ENCODE measurements at regions not wholly inside any gene's neighbourhood (a gene's known extent, or its start where the extent isn't known, plus 50 kb on each side); places are given as distances from the start of the nearest gene placed in this dataset.

DNA sequence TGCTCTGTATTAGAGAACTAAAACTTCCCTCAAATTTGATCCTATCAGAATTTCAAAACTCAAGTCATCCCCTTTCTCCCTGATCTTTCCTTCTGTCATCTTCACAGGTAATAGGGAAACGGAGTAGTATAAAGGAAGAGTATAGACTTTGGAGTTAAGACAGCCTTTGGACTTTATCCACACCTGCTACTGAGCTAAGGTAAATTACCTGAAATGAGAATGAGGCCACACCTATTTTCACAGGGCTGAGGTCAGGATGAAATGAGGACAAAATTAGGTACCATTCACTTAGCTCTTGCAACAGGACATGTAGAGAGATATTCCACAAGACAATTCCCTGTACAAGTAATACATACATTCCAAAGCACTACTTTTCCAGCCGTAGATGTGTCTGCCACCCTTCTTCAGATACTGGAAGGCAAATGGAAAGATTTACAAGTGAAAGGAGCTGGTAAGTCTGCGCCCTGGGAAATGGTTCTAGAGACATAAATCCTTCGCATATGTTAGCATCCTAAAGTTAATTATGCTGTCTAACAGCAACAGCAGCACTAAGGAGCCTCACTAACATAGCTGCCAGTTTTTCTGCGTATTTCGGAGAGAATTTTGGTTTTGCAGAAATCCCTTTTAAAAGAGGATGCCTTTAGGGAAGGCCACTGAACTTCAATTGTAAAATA lies 461.8 kb downstream of the SHQ1 start:
- Histone ChIP-seq H3K9me2 (ENCODE audit: insufficient read depth) (no peaks in the 10 kb centered on the region), H3K79me2 (ENCODE audit: low read depth) (peaks cover 96% of the 10 kb centered on the region), H3K4me1 (replicated peaks; ENCODE audit: insufficient read depth) (no peaks in the 10 kb centered on the region), H3K27ac (no peak overlapping the region), H3K27me3 (ENCODE audit: insufficient read depth, low read depth) (no peaks in the 10 kb centered on the region), H3K4me3 (no peak overlapping the region), H2AFZ (no peak overlapping the region), H3K9me3 (ENCODE audit: insufficient read depth, low read depth) (no peaks in the 10 kb centered on the region), H3K36me3 (ENCODE audit: low read depth) (no peaks in the 10 kb centered on the region), H4K20me1 (ENCODE audit: insufficient read depth) (peaks cover 42% of the 10 kb centered on the region), H3F3A (ENCODE audit: insufficient read depth, low read depth) (no peaks in the 10 kb centered on the region), H3K4me2 (no peak overlapping the region)
- ChIA-PET POLR2A (ENCODE audit: unreplicated experiment) (no interaction called here), CTCF (no interaction called here)
- TF ChIP-seq, protein P1, sequence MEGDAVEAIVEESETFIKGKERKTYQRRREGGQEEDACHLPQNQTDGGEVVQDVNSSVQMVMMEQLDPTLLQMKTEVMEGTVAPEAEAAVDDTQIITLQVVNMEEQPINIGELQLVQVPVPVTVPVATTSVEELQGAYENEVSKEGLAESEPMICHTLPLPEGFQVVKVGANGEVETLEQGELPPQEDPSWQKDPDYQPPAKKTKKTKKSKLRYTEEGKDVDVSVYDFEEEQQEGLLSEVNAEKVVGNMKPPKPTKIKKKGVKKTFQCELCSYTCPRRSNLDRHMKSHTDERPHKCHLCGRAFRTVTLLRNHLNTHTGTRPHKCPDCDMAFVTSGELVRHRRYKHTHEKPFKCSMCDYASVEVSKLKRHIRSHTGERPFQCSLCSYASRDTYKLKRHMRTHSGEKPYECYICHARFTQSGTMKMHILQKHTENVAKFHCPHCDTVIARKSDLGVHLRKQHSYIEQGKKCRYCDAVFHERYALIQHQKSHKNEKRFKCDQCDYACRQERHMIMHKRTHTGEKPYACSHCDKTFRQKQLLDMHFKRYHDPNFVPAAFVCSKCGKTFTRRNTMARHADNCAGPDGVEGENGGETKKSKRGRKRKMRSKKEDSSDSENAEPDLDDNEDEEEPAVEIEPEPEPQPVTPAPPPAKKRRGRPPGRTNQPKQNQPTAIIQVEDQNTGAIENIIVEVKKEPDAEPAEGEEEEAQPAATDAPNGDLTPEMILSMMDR (conservative IDR thresholded peaks at IDR 0.05), result no peak
- TF ChIP-seq EZH2 (IDR thresholded peaks at IDR 0.05; ENCODE audit: low read depth), result no peak
- no TSS peak for BruUV-seq (replicated peaks)
- DNase-seq, result no peak
- intact Hi-C loops (cut with micrococcal nuclease; ENCODE audit: unreplicated experiment), result no loop called here

DNA sequence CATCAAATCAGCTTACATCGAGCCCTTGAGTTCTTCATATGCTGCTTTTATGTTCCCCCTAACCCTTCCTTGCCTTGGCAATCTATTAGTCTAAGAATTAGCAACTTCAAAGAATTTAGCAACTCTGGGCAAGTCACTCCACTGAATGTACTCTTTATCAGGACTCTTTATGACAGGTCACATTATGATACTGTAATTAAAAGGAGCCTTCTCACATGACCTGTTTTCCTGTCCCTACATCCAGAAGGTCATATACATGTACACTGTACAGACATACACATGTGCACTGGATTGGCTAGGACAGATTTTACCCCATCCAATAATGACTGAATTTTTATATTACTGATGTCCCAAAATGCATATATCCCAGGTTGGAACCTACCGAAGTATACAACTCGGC lies 463.1 kb downstream of the SHQ1 start:
- Histone ChIP-seq H3K79me2 (ENCODE audit: low read depth) (peaks cover 94% of the 10 kb centered on the region), H3K4me3 (no peak overlapping the region), H3K9me2 (ENCODE audit: insufficient read depth) (no peaks in the 10 kb centered on the region), H3F3A (ENCODE audit: insufficient read depth, low read depth) (no peaks in the 10 kb centered on the region), H3K4me1 (replicated peaks; ENCODE audit: insufficient read depth) (no peaks in the 10 kb centered on the region), H3K27me3 (ENCODE audit: insufficient read depth, low read depth) (no peaks in the 10 kb centered on the region), H3K9me3 (ENCODE audit: insufficient read depth, low read depth) (no peaks in the 10 kb centered on the region), H3K27ac (no peak overlapping the region), H3K36me3 (ENCODE audit: low read depth) (no peaks in the 10 kb centered on the region), H4K20me1 (ENCODE audit: insufficient read depth) (peaks cover 39% of the 10 kb centered on the region), H3K4me2 (no peak overlapping the region), H2AFZ (no peak overlapping the region)
- POLR2A ChIA-PET (ENCODE audit: unreplicated experiment), result no interaction called here
- DNase-seq, result no peak
- TF ChIP-seq, protein P1 (conservative IDR thresholded peaks at IDR 0.05), result no peak
- TF ChIP-seq EZH2 (IDR thresholded peaks at IDR 0.05; ENCODE audit: low read depth), result no peak
- BruUV-seq (replicated peaks), result no TSS peak
- CTCF ChIA-PET, result no interaction called here
- intact Hi-C loops (cut with micrococcal nuclease; ENCODE audit: unreplicated experiment), result no loop called here

DNA sequence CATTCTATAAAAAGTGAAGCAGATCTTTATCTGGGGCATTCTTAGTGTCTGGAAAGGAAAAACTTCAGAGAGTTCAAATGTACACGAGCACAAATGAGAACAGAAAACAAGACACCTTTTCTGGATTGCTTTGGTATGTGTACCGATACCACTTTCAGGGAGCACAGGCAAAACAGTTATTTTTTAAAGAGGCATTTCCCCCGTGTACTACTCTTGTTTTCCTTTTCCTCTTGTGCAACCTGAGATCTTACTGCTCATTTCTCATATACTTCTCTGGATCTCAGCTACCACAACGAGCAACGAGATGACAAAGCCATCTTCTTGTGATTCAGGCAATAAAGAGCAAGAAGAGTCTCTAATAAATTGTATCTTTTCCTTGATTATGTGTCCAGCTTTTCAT lies 463.6 kb downstream of the SHQ1 start:
- CTCF ChIA-PET, result no interaction called here
- H4K20me1 ChIP-seq (ENCODE audit: insufficient read depth), result peaks cover 41% of the 10 kb centered on the region
- no peak for DNase-seq

More for the DNA sequence above, 463.6 kb downstream of the SHQ1 start:
- peaks cover 89% of the 10 kb centered on the region for H3K79me2 ChIP-seq (ENCODE audit: low read depth)
- H3K4me2 ChIP-seq, result no peak overlapping the region
- no peaks in the 10 kb centered on the region for H3K36me3 ChIP-seq (ENCODE audit: low read depth)
- no peak overlapping the region for H3K27ac ChIP-seq
- no TSS peak for BruUV-seq (replicated peaks)
- intact Hi-C loops (cut with micrococcal nuclease; ENCODE audit: unreplicated experiment), result no loop called here
- no peak overlapping the region for H3K4me3 ChIP-seq
- H3K9me3 ChIP-seq (ENCODE audit: insufficient read depth, low read depth), result no peaks in the 10 kb centered on the region
- POLR2A ChIA-PET (ENCODE audit: unreplicated experiment), result no interaction called here
- H2AFZ ChIP-seq, result no peak overlapping the region
- H3K27me3 ChIP-seq (ENCODE audit: insufficient read depth, low read depth), result no peaks in the 10 kb centered on the region
- no peaks in the 10 kb centered on the region for H3F3A ChIP-seq (ENCODE audit: insufficient read depth, low read depth)
- no peaks in the 10 kb centered on the region for H3K4me1 ChIP-seq (replicated peaks; ENCODE audit: insufficient read depth)
- TF ChIP-seq, protein P1 (conservative IDR thresholded peaks at IDR 0.05), result no peak
- TF ChIP-seq EZH2 (IDR thresholded peaks at IDR 0.05; ENCODE audit: low read depth), result no peak
- no peaks in the 10 kb centered on the region for H3K9me2 ChIP-seq (ENCODE audit: insufficient read depth)
